Activated CD4-positive, CD25-positive, alpha-beta regulatory T cell (primary cell): ENCODE measurements at regions not wholly inside any gene's neighbourhood (a gene's known extent, or its start where the extent isn't known, plus 50 kb on each side); places are given as distances from the start of the nearest gene placed in this dataset.
"Not testable (repeated sequence)": the region's sequence is repeated elsewhere in the genome, so short reads cannot be mapped to it uniquely, and the experiment has no call there.

Experiments used
- DNase-seq, 4 experiments: peaks; one replicate each; lab custom pipeline; 2025; lab: John Stamatoyannopoulos, UW

DNA sequence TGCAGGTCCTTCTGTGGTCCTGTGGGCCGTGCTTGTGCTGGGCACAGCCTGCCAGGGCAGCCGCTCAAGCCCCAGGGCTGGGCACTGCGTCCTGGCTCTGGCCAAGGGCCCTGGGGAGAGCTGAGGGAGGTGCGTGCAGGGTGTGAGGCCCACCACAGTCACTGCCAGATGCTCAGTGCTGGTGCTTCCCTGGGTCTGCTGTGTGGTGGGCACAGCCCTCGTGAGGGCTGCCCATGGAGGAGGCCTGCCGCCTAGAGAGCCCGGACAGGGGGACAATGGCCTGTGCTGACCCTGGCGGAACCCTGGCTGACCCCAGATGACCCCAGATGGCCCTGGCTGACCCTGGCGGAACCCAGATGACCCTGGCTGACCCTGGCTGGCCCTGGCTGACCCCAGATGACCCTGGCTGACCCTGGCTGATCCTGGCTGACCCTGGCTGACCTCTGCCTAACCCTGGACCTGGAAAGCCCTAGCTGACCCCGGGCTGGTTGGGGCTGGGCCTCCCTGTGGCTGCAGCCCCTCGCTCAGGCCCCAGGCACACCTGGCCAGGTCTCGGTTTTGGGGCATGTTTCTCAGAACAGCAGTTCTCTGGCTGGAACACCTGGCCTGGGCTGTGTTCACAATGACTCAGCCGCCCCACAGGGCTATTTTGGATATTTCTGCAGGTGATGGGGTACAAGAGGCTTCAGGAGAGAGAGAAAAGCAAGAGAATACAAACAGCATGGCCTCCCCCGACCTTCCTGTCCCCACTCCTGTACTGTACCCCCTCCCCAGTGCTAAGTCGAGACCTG is 55.4 kb downstream of the TMEM121 start:
- DNase-seq = no peak

DNA sequence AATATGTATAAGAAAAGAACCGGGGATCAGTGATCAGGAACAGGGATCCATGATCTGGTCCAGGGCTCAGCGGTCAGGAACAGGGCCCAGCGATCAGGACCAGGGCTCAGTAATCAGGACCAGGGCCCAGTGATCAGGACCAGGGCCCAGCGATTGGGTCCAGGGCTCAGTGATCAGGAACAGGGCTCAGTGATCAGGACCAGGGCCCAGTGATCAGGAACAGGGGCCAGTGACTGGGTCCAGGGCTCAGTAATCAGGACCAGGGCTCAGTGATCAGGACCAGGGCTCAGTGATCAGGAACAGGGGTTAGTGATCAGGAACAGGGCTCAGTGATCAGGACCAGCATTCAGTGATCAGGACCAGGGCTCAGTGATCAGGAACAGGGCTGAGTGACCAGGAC is 56.3 kb downstream of the TMEM121 start:
- DNase-seq = no peak

DNA sequence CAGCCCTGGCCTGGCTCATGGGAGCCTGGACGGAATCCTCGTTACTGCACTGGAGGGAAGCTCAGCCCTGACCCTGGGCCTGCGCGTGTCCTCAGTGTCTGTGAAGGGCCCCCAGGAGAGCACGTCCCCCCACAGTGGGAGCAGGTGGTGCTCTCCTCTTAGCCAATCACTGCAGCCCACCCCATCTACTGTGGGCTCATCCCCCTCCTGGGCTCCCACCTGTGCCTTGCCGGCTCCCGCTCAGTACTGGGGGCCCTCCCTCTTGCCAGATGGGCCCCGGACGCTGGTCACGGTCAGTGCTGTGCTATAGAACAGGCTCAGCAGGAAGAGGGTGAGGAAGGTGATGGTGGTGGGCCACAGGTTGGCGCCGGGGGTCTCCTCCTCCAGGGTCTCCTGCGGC is 57.5 kb downstream of the TMEM121 start:
- not testable (repeated sequence) for DNase-seq

DNA sequence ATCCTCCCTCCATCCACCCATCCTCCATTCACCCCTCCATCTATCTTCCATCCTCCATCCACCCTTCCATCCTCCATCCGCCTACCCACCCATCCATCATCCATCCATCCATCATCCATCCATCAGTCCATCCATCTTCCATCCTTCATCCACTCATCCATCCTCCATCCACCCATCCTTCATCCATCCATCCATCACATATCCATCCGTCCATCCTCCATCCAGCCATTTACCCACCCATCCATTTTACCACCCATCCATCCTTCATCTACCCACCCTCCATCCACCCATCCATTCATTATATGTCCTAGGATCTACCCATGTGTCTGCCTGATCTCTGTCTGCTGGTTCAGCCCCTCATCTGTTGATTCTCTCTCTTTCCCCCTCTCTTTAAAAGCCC is 58.9 kb downstream of the TMEM121 start:
- not testable (repeated sequence) for DNase-seq

DNA sequence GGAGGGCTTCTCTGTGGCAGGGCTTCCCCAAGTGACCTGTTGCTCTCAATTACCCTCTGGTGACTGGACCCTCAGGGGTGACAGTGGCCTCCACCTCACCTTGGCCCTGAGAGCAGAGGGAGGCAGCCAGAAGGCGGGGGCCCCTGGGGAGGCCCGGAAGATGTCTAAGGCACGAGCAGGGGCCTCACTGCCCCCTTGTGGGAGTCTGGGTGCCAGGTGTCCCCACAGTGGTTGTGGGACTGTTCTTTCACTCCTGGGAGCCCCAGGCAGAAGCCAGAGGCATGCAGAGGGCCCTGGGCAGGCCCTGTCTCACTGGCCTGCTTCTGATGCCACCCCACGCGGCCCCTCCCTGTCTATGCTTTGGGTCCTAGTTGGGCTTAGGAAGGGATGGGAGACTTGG is 59.3 kb downstream of the TMEM121 start:
- DNase-seq = not testable (repeated sequence)

DNA sequence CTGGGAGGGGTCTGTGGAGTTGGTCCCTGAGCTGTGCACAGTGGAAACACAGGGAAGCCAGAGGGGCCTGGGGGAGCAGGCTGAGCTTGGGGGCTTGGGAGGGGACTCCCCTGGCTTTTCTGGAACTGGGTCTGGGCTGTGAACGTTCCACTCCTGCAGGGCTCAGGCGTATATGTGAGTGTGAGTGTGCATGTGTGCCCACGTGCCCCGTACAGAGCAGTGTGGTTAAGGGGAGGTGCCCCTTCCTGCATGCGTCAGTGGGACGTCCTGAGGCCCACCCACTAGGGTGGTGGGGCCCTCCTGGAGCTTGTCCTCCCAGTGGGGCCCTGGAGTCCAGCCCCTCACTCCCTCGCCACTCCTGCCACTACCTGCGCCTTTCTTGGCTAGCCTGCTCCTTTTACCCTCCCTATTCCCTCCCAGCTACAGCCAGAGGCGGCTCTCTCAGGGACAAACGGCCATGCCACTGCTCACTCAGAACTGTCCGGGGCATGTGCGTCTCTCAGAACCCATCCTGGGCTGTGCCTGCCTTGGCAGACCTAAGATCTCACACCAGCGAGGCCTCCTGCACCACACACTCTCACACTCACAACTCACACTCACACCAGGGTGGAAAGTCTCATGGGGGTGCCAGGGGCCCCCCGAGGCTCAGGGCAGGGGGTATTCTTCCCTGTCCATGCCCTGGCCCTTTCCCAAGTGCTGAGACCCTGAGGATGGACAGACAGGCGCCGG is 59.9 kb downstream of the TMEM121 start:
- DNase-seq = not testable (repeated sequence)

DNA sequence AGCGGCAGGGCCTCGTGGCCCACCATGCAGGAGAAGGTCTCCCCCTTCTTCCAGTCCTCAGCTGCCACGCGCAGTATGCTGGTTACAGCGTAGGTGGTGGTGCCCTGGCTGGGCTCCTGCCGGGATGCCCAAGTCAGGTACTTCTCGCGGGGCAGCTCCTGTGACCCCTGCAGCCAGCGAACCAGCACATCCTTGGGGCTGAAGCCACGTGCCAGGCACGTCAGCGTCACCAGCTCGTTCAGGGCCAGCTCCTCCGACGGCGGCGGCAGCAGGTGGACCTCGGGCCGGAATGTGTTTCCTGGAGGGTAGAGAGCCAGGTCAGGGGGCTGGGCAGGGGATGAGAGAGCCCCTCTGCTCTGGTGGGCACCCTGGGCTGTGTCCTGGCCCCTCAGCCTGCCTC is 60.7 kb downstream of the TMEM121 start:
- not testable (repeated sequence) for DNase-seq

DNA sequence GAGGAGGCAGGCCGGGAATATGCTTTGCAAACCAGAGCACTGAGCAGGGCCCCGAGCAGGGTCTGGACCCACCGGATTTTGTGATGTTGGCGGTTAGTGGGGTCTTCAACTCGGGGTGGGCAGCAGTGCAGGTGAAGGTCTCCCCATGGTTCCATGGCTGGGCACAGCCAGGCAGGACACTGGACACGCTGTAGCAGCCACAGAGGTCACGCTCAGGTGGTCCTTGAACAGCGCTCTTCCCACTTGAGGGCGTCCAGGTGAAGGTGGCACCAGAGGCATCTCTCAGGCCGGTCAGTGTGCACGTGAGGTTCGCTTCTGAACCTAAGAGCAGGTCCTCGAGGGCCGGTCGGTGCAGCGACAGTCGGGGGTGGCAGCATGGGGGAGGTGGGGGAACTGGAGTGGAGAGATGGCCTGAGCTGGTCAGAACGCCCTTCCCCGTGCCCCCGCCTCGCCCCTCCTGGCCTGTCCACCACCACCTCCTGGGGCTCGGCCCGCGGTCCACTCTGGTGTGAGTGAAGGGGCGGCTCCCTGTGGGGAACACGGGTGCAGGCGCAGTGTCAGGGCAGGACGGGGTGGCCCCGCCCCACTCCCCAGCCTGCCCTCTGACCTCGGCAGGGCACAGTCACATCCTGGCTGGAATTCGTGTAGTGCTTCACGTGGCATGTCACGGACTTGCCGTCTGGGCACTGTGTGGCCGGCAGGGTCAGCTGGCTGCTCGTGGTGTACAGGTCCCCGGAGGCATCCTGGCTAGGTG is 61.3 kb downstream of the TMEM121 start:
- not testable (repeated sequence) for DNase-seq

DNA sequence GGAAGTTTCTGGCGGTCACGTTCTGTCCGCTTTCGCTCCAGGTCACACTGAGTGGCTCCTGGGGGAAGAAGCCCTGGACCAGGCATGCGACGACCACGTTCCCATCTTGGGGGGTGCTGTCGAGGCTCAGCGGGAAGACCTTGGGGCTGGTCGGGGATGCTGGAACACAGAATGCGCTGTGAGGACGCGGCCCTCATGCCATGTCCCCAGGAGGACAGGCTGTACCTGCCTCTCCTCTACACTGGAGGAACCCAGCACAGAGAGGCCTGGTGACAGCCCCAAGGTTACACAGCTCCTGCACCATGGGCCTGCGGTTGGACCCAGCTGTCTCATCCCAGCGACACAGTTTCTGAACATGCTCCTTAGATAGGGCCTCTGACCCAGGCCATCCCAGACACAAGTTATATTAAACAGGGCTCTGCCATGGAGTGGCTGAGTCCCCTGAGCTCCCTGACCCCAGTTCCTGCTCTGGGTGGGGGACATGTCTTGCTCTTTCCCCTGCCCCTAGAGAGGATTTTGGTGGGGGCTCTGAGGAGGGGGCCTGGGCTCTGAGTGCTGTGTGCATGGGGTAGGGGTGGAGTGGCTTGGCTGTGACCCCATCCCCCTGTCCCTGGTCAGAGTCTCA is 62.0 kb downstream of the TMEM121 start:
- DNase-seq = no peak

DNA sequence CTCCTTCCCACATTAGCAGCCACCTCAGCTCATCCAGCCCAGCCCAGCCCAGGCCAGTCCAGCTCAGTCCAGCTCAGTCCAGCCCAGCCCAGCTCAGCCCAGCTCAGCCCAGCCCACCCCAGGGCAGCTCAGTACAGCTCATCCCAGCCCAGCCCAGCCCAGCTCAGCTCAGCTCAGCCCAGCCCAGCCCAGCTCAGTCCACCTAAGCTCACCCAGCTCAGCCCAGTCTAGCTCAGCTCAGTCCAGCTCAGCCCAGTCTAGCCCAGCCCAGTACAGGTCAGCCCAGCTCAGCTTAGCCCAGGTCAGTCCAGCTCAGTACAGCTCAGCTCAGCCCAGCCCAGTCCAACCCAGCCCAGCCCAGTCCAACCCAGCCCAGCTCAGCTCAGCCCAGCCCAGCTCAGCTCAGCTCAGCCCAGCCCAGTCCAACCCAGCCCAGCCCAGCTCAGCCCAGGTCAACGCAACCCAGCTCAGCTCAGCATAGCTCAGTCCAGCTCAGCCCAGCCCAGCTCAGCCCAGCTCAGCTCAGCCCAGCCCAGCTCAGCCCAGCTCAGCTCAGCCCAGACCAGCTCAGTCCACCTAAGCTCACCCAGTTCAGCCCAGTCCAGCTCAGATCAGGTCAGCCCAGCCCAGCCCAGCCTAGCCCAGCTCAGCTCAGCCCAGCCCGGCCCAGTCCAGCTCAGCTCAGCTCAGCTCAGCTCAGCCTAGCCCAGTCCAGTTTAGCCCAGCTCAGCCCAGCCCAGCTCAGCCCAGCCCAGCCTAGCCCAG is 63.0 kb downstream of the TMEM121 start:
- DNase-seq = no peak

DNA sequence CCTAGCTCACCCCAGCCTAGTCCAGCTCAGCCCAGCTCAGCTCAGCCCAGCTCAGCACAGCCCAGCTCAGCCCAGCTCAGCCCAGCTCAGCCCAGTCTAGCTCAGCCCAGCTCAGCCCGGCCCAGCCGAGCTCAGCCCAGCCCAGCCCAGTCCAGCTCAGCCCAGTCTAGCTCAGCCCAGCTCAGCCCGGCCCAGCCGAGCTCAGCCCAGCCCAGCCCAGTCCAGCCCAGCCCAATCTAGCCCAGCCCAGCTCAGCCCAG is 63.5 kb downstream of the TMEM121 start:
- DNase-seq = not testable (repeated sequence)

DNA sequence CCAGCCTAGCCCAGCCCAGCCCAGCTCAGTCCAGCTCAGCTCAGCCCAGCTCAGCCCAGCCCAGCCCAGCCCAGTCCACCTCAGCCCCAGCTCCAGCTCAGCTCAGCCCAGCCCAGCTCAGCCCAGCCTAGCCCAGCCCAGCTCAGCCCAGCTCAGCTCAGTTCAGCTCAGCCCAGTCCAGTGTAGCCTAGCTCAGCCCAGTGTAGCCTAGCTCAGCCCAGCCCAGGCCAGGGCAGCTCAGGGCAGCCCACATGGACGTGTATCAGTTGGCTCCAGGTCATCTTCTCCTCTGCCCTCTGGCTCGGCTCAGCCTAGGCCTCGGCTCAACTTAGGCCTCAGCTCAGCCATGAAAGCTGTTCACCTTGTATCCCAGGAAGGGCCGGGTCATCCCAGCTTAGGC is 64.7 kb downstream of the TMEM121 start:
- no peak for DNase-seq

DNA sequence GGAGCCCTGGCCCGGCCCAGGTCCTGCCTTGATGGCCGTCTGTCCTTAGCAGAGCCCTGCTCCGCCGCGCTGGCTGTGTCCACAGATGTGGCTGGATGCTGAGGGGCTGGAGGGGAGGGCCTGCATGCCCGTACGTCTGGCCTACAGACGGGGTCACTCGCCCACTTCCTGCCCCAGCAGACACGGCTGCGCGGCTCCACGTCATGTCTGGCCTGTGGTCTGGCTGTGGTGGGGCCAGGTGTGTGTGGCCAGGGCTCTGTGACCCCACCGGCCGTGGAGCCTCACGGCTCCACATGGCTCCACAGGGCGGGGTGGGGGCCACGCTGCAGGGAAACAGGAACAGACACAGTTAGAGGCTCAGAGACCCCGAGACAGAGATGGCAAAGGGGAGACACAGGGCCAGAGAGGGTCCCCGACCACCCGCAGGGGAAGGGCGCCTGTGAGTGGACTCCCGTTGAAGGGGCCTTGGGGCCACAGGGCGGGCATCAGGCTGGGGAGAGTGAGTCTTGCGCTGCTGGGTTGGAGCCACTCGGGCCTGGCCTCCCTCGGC is 65.5 kb downstream of the TMEM121 start:
- DNase-seq = not testable (repeated sequence)

DNA sequence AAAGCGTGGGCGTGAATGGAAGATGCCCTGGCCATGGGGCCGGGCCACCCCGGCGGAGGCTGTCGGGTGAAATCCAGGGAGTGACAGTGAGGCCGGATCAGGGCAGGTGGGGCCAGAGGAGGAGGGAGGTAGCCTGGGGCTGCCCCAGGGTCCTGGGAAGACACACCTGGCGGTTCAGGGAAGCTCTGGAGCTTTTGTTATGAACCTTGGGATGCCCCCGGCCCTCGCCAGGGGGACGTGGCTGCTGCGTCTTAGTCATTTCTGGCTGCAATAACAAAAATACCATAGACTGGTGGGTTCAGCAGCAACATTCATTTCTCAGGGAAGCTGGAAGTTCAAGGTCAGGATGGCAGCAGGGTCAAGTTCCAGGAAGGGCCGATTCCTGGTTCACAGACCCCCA is 66.3 kb downstream of the TMEM121 start:
- DNase-seq = not testable (repeated sequence)

DNA sequence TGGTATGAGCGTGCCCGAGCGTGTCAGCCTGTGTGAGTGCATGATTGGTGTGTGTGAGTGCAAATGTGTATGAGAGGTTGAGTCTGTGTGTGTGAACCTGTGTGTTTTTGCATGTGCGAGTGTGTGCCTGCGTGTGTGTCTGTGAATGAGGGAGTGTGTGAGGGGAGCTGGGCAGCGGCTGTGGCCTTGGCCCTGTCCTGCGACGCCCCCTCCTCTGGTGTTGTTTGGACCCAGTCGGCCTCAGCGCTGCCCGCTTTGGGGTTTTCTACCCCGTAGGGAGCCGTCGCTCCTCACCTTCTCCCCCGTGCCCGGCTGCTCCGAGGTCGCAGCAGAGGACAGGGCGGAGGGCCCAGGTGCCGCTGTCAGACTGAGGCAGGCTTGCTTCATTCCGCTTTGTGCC is 69.0 kb downstream of the TMEM121 start:
- DNase-seq = not testable (repeated sequence)

DNA sequence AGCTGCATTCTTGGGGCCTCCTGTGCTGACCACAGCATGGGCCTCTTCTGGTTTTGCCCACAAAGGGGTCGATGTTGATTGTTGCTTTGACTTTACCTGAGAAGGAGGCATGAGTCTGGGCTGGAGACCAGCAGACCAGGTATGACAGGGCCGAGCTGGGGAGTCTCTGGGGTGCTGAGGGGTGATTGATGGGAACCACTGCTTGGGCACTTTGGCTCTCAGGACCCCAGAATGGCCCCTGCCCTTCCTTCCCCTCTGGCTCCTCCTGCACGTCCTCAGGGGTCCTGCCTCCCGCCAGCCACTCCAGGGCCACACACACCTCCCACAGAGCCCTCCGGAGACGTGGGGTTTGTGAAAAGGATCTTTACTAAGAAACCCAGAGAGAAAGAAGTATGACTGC is 70.0 kb downstream of the TMEM121 start:
- not testable (repeated sequence) for DNase-seq

DNA sequence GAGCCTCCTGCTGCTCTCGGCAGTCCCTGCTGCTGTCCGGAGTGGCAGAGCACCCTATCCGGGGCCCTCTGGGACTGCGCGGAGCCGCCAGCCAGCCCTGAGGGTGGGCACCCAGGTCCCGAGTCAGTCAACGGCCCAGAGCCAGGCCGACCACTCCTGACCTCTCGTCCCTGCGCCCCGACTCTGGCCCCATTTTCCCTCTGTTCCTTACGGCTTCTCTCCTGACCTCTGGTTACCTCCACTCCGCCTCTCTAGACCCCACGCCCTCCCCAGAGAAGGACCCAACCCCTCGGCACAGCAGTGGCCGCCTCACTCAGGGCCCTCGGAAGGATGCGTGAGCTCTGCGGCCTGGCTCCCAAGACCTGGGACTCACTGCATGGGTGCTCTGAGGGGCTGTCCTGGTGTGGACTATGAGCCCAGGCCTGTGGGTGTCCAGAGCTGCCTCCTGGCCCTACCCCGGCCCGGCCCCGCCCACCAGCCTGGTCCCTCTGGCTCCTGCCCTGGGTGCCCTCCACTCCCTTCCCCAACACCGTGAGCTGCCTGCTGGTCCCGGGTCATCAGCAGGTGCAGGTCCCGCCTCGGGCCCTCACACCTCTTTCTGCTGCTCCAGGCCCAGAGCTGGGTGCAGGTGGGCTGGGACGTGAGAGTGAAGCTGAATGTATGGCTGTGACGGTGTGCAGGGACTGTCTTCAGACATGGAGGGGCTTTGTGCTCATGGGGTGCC is 71.8 kb downstream of the TMEM121 start:
- DNase-seq = not testable (repeated sequence)

DNA sequence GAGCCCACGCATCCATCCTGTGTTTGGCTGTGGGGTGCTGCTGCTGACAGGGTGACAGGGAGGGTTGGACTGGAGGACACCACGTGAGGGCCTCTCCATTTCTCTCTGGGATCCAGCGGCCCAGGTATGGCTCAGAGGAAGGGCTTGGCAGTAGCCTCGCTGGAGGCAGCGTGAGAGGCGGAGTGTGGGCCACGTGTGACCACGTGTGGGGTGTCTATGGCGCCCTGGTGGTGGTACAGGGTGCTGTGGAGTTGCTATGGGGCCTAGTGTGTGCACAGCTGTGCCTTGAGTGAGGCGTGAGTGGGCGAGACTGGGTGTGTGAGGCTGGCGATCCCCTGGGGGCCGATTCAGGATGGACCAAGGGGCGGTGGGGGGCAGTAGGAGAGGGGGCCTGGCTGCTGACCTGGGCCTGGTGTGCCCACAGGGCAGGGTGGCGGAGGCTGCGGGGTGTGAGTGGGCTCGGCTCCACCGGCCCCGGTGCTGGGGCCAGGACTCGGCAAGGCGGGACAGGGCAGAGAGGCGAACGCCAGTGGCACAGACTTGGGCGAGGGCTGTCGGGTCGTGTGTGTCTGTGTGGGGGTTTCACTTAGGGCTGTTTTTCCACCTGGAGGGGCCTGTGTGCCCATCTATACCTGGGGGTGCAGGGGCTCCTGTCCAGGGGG is 72.7 kb downstream of the TMEM121 start:
- DNase-seq = not testable (repeated sequence)

DNA sequence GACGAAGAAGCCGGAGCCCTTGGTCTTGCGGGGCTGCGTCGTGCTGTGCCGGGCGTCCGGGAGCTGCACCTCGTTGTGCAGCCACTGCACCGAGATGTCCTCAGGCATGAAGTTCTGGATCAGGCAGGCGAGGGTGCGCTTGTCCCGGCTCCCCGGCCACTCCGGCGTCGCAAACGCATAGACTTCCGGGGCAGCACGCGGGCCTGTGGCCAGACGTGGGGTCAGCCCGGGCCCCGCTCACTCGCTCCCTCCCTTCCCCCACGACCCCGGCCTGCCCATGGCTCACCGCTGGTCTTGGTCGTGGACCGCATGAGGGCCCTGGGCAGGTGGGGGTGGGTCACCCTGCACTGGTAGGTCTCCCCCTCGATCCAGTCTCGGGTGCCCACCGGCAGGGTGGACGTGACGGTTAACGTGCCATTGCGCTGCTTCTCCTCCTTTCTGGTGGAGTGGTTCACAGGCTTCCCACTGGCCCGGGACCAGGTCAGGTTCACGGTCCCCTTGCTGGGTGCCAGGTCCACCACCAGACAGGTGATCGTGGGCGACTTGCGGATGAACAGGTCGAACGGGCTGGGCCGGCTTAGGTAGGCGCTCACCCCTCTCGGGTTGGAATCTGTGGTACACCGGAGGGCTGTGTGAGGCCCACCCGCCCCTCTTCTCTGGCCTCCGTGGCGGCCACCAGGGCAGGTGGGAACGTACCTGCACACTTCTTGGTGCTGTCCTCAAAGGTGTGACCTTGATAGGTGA is 74.0 kb downstream of the TMEM121 start:
- not testable (repeated sequence) for DNase-seq
